ENCODE measurements at regions not wholly inside any gene's neighbourhood (a gene's known extent, or its start where the extent isn't known, plus 50 kb on each side); places are given as distances from the start of the nearest gene placed in this dataset.

DNA sequence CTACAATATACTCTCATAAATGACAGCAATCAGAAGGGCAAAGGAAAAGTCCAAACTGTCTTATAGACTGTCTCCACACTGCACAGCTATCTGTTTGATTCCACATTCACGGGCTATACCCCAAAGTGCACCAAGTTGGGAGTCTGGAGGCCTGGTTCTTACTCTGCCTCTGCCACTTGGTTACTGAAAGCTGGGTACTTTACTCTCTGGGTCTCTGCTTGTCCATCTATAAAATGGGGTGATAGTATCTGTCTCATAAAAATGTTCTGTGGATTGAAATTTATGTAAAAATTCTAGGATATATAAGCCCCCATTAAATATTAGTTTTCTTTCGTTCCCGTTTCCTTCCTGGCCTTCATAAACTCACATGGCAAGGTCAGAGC, 86.5 kb downstream of the CD164 start:
- no peaks in the 10 kb centered on the region for H3K9me3 Mint-ChIP-seq
- H3K27ac Mint-ChIP-seq = no peak overlapping the region
- DNase-seq = no peak
- no peak overlapping the region for H3K4me3 ChIP-seq (ENCODE audit: low read length)
- ChIA-PET POLR2A (no interaction called here), CTCF (no interaction called here)
- no peak for ATAC-seq
- no peaks in the 10 kb centered on the region for H3K36me3 Mint-ChIP-seq
- intact Hi-C loops (cut with micrococcal nuclease) = no loop called here
- no peak overlapping the region for H3K4me3 Mint-ChIP-seq
- H3K4me1 ChIP-seq (ENCODE audit: control insufficient read depth in 2 of 2, insufficient read depth in 2 of 2, low read length in 2 of 2) = no peaks in the 10 kb centered on the region
- H3K36me3 ChIP-seq (ENCODE audit: control insufficient read depth in 2 of 3, insufficient read depth in 3 of 3, low read length in 3 of 3) = no peaks in the 10 kb centered on the region
- no peaks in the 10 kb centered on the region for H3K9me3 ChIP-seq (ENCODE audit: control insufficient read depth in 2 of 3, low read length in 3 of 3)
- no peaks in the 10 kb centered on the region for H3K27me3 ChIP-seq (ENCODE audit: control insufficient read depth in 2 of 2, insufficient read depth in 2 of 2, low read length in 2 of 2)
- no peak overlapping the region for H3K27ac ChIP-seq (ENCODE audit: low read depth, low read length)
- H3K27me3 Mint-ChIP-seq = peaks cover 0 to 15% (median 4%) of the 10 kb centered on the region in 5 donors
- no peaks in the 10 kb centered on the region for H3K4me1 Mint-ChIP-seq

GRCh38 chr6:109295109-109295773, 87.0 kb downstream of the CD164 start:
- no peak overlapping the region for H3K27ac Mint-ChIP-seq
- H3K27ac ChIP-seq (ENCODE audit: low read depth, low read length) = no peak overlapping the region
- ChIA-PET POLR2A (no interaction called here), CTCF (no interaction called here)
- H3K9me3 Mint-ChIP-seq = no peaks in the 10 kb centered on the region
- H3K27me3 ChIP-seq (ENCODE audit: control insufficient read depth in 2 of 2, insufficient read depth in 2 of 2, low read length in 2 of 2) = no peaks in the 10 kb centered on the region
- peaks cover 0 to 12% (median 4%) of the 10 kb centered on the region in 5 donors for H3K27me3 Mint-ChIP-seq
- DNase-seq = no peak
- no peak for ATAC-seq
- no peak overlapping the region for H3K4me3 ChIP-seq (ENCODE audit: low read length)
- H3K4me1 ChIP-seq (ENCODE audit: control insufficient read depth in 2 of 2, insufficient read depth in 2 of 2, low read length in 2 of 2) = no peaks in the 10 kb centered on the region
- no peaks in the 10 kb centered on the region for H3K36me3 ChIP-seq (ENCODE audit: control insufficient read depth in 2 of 3, insufficient read depth in 3 of 3, low read length in 3 of 3)
- H3K36me3 Mint-ChIP-seq = no peaks in the 10 kb centered on the region
- intact Hi-C loops (cut with micrococcal nuclease) = no loop called here
- H3K4me1 Mint-ChIP-seq = no peaks in the 10 kb centered on the region
- H3K9me3 ChIP-seq (ENCODE audit: control insufficient read depth in 2 of 3, low read length in 3 of 3) = no peaks in the 10 kb centered on the region
- no peak overlapping the region for H3K4me3 Mint-ChIP-seq

DNA sequence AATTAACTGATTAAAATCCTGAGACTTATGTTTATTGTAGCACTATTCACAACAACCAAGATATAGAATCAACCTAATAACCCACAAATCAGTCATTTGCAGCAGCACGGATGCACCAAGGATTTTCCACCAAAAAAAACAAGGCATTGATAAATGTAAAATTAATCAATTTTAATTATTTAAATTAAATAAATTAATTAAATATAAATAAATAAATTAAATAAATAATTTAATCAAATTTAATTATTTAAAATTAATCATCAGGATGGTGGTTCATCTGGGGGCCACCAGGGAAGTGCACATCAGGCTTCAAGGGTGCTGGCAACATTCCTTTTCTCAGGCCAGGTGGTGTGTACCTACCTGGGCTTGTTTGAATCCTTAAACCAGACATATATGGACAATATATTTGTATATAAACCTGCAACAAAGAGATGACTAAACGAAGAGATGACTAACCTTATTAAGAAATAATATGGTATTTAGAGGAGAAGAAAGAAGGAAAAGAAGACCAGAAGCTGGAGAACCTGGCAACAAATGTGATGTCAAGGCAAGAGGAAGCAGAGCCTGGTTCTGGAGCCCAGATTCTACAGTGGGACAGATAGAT, 89.2 kb downstream of the CD164 start:
- no peaks in the 10 kb centered on the region for H3K9me3 ChIP-seq (ENCODE audit: control insufficient read depth in 2 of 3, low read length in 3 of 3)
- no peak for ATAC-seq
- no peak overlapping the region for H3K4me3 ChIP-seq (ENCODE audit: low read length)
- Mint-ChIP-seq H3K9me3 (no peaks in the 10 kb centered on the region), H3K36me3 (no peaks in the 10 kb centered on the region), H3K4me1 (no peaks in the 10 kb centered on the region), H3K4me3 (no peak overlapping the region), H3K27ac (no peak overlapping the region), H3K27me3 (peaks cover 0 to 10% (median 0%) of the 10 kb centered on the region in 5 donors)
- ChIA-PET POLR2A (no interaction called here), CTCF (no interaction called here)
- intact Hi-C loops (cut with micrococcal nuclease) = no loop called here
- no peaks in the 10 kb centered on the region for H3K27me3 ChIP-seq (ENCODE audit: control insufficient read depth in 2 of 2, insufficient read depth in 2 of 2, low read length in 2 of 2)
- H3K27ac ChIP-seq (ENCODE audit: low read depth, low read length) = no peak overlapping the region
- H3K36me3 ChIP-seq (ENCODE audit: control insufficient read depth in 2 of 3, insufficient read depth in 3 of 3, low read length in 3 of 3) = no peaks in the 10 kb centered on the region
- no peak for DNase-seq
- H3K4me1 ChIP-seq (ENCODE audit: control insufficient read depth in 2 of 2, insufficient read depth in 2 of 2, low read length in 2 of 2) = no peaks in the 10 kb centered on the region

DNA sequence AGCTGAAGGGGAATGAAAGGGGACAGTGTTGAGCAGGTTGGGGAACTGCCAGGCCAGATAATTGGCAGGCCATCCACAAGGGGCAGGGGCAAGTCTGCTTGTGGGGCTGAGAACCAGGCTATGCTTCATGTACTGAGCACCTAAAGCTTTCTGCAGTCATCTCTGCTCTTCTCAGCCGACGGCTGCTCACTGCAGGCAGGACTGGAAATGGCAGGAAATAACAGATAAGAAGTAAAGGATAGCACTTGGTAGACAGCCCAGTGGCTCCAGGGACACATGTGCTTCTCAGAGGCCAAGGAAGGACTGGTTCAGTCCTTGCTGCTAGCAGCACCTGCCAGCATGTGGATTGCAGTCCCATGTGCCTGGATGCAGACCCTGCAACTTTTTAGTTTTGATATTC, 89.8 kb downstream of the CD164 start:
- Histone ChIP-seq H3K9me3 (ENCODE audit: control insufficient read depth in 2 of 3, low read length in 3 of 3) (no peaks in the 10 kb centered on the region), H3K27me3 (ENCODE audit: control insufficient read depth in 2 of 2, insufficient read depth in 2 of 2, low read length in 2 of 2) (no peaks in the 10 kb centered on the region), H3K27ac (ENCODE audit: low read depth, low read length) (no peak overlapping the region), H3K36me3 (ENCODE audit: control insufficient read depth in 2 of 3, insufficient read depth in 3 of 3, low read length in 3 of 3) (no peaks in the 10 kb centered on the region), H3K4me1 (ENCODE audit: control insufficient read depth in 2 of 2, insufficient read depth in 2 of 2, low read length in 2 of 2) (no peaks in the 10 kb centered on the region), H3K4me3 (ENCODE audit: low read length) (no peak overlapping the region)
- intact Hi-C loops (cut with micrococcal nuclease) = no loop called here
- Mint-ChIP-seq H3K27ac (no peak overlapping the region), H3K4me1 (no peaks in the 10 kb centered on the region), H3K27me3 (peaks cover 0 to 10% (median 0%) of the 10 kb centered on the region in 5 donors), H3K9me3 (no peaks in the 10 kb centered on the region), H3K4me3 (no peak overlapping the region), H3K36me3 (no peaks in the 10 kb centered on the region)
- ATAC-seq = no peak
- CTCF ChIA-PET = no interaction called here
- no peak for DNase-seq
- POLR2A ChIA-PET = no interaction called here

- peaks cover 0 to 9% (median 0%) of the 10 kb centered on the region in 5 donors for H3K27me3 Mint-ChIP-seq
- H3K27ac Mint-ChIP-seq = no peak overlapping the region
- Histone ChIP-seq H3K36me3 (ENCODE audit: control insufficient read depth in 2 of 3, insufficient read depth in 3 of 3, low read length in 3 of 3) (no peaks in the 10 kb centered on the region), H3K27ac (ENCODE audit: low read depth, low read length) (no peak overlapping the region), H3K9me3 (ENCODE audit: control insufficient read depth in 2 of 3, low read length in 3 of 3) (no peaks in the 10 kb centered on the region), H3K27me3 (ENCODE audit: control insufficient read depth in 2 of 2, insufficient read depth in 2 of 2, low read length in 2 of 2) (no peaks in the 10 kb centered on the region), H3K4me1 (ENCODE audit: control insufficient read depth in 2 of 2, insufficient read depth in 2 of 2, low read length in 2 of 2) (no peaks in the 10 kb centered on the region), H3K4me3 (ENCODE audit: low read length) (no peak overlapping the region)
- no peaks in the 10 kb centered on the region for H3K4me1 Mint-ChIP-seq
- no peak for ATAC-seq
- CTCF ChIA-PET = no interaction called here
- no peaks in the 10 kb centered on the region for H3K9me3 Mint-ChIP-seq
- intact Hi-C loops (cut with micrococcal nuclease) = no loop called here
- H3K4me3 Mint-ChIP-seq = no peak overlapping the region
- DNase-seq = no peak
- POLR2A ChIA-PET = no interaction called here
- H3K36me3 Mint-ChIP-seq = no peaks in the 10 kb centered on the region
Measured at GRCh38 chr6:109291902-109292301, 90.4 kb downstream of the CD164 start.

DNA sequence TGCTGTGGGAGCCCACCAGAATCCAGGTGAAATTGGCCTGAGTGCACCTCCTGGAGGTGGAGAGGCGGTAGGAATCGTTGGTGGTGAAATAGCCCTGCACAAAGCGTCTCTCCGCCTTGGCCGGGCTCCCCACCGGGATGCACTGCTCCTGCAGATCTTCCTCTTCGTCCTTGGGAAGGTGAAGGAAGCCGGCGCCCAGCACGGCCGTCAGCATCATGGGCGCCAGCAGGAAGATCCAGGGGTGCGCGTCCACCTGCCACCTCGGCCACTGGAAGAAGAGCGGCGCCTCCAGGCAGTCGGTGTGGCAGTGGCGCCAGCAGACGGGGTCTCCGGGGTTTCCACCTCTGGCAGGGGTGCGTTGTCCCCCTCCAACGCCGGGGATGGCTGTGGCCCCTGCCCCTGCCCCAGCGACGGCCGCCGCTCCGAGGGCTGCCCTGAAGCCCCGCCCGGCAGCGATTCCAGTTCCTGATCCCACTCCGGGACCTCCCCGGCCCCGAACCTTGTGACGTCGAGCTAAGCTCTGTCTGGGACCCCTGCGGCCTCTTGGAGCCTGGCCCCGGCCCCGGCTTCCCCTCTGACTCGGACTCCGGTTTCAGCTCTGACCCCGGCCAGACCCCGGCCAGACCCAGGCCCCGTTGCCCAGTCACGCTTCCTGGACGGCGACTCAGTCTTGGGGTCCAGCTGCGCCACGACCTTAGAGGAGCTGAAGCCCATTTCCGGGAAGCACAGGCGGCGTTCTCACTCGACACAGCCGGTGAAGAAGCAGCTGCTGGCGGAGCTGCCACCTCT, 91.9 kb downstream of the CD164 start:
- Mint-ChIP-seq H3K36me3 (no peaks in the 10 kb centered on the region), H3K4me1 (no peaks in the 10 kb centered on the region), H3K9me3 (no peaks in the 10 kb centered on the region), H3K27me3 (peaks cover 0 to 8% (median 0%) of the 10 kb centered on the region in 5 donors), H3K4me3 (no peak overlapping the region), H3K27ac (no peak overlapping the region)
- H3K27me3 ChIP-seq (ENCODE audit: control insufficient read depth in 2 of 2, insufficient read depth in 2 of 2, low read length in 2 of 2) = no peaks in the 10 kb centered on the region
- ATAC-seq (no peak), DNase-seq (no peak)
- no peak overlapping the region for H3K27ac ChIP-seq (ENCODE audit: low read depth, low read length)
- no peak overlapping the region for H3K4me3 ChIP-seq (ENCODE audit: low read length)
- no peaks in the 10 kb centered on the region for H3K36me3 ChIP-seq (ENCODE audit: control insufficient read depth in 2 of 3, insufficient read depth in 3 of 3, low read length in 3 of 3)
- ChIA-PET CTCF (no interaction called here), POLR2A (no interaction called here)
- no peaks in the 10 kb centered on the region for H3K9me3 ChIP-seq (ENCODE audit: control insufficient read depth in 2 of 3, low read length in 3 of 3)
- intact Hi-C loops (cut with micrococcal nuclease) = no loop called here
- no peaks in the 10 kb centered on the region for H3K4me1 ChIP-seq (ENCODE audit: control insufficient read depth in 2 of 2, insufficient read depth in 2 of 2, low read length in 2 of 2)

GRCh38 chr6:109285366-109285765, 96.9 kb downstream of the CD164 start:
- no peak overlapping the region for H3K27ac Mint-ChIP-seq
- H3K9me3 ChIP-seq (ENCODE audit: control insufficient read depth in 2 of 3, low read length in 3 of 3) = no peaks in the 10 kb centered on the region
- H3K36me3 Mint-ChIP-seq = no peaks in the 10 kb centered on the region
- DNase-seq = no peak
- POLR2A ChIA-PET = no interaction called here
- H3K4me1 ChIP-seq (ENCODE audit: control insufficient read depth in 2 of 2, insufficient read depth in 2 of 2, low read length in 2 of 2) = no peaks in the 10 kb centered on the region
- CTCF ChIA-PET = no interaction called here
- H3K4me3 Mint-ChIP-seq = no peak overlapping the region
- H3K27me3 ChIP-seq (ENCODE audit: control insufficient read depth in 2 of 2, insufficient read depth in 2 of 2, low read length in 2 of 2) = no peaks in the 10 kb centered on the region
- peaks cover 0 to 7% (median 0%) of the 10 kb centered on the region in 5 donors for H3K27me3 Mint-ChIP-seq
- no peak overlapping the region for H3K27ac ChIP-seq (ENCODE audit: low read depth, low read length)
- no peak overlapping the region for H3K4me3 ChIP-seq (ENCODE audit: low read length)
- peaks cover 0 to 1% (median 0%) of the 10 kb centered on the region in 7 donors for H3K4me1 Mint-ChIP-seq
- no peaks in the 10 kb centered on the region for H3K9me3 Mint-ChIP-seq
- no peaks in the 10 kb centered on the region for H3K36me3 ChIP-seq (ENCODE audit: control insufficient read depth in 2 of 3, insufficient read depth in 3 of 3, low read length in 3 of 3)
- ATAC-seq = no peak
- intact Hi-C loops (cut with micrococcal nuclease) = no loop called here

Measured in naive thymus-derived CD4-positive, alpha-beta T cell (primary cell).